Putamen (tissue), 1 donor: ENCODE measurements at regions not wholly inside any gene's neighbourhood (a gene's known extent, or its start where the extent isn't known, plus 50 kb on each side); places are given as distances from the start of the nearest gene placed in this dataset.

Experiments used
- DNase-seq: peaks from one replicate; pipeline ENCODE4 v3.0.0-alpha.2; 2016; ENCODE audit warnings: low spot score

DNA sequence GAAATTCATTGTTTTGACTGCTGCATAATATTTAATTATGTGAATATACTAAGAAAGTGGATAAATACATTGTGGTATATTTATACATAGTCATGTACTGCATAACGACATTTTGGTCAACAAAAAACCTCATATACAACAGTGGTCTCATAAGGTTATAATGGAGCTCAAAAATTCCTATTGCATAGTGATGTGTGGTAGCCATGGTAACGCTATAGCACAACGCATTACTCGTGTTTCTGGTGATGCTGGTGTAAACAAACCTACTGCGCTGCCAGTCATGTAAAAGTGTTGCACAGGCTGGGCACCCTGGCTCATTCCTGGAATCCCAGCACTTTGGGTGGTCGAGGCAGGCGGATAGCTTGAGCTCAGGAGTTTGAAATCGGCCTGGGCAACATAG lies 52.6 kb upstream of the NHLH2 start:
- no peak for DNase-seq

DNA sequence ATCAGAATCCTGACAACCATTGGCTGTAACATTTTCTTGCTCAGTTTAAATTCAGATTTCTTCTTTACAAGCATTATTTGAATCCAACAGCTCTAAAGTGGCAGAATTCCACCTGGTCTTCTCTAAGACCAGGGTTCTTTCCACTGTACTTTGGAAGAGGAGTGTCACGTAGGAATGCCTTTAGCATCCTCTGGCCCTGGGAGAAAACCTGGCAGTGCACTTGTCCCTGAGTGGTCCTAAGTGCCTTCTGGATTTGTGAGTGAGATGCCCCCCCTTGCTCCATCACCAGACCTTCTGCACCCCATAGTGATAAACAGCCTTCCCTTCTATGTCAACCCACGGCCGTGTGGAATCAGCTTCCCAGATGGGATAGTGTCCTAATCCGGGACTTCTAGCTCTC lies 57.1 kb upstream of the NHLH2 start:
- no peak for DNase-seq

- no peak for DNase-seq
These were observed 59.9 kb upstream of the NHLH2 start for GRCh38 chr1:115900856-115901255.

GRCh38 chr1:115906627-115907026 lies 65.7 kb upstream of the NHLH2 start:
- DNase-seq: no peak

- no peak for DNase-seq
These were observed 66.2 kb upstream of the NHLH2 start for GRCh38 chr1:115907092-115907491.

GRCh38 chr1:115908565-115909274 lies 67.6 kb upstream of the SLC22A15 start:
- peak; percentile 52 for DNase-seq

- no peak for DNase-seq
These were observed 66.1 kb upstream of the SLC22A15 start for GRCh38 chr1:115910231-115910630.

- DNase-seq: no peak
These were observed 65.0 kb upstream of the SLC22A15 start for GRCh38 chr1:115911294-115911693.

DNA sequence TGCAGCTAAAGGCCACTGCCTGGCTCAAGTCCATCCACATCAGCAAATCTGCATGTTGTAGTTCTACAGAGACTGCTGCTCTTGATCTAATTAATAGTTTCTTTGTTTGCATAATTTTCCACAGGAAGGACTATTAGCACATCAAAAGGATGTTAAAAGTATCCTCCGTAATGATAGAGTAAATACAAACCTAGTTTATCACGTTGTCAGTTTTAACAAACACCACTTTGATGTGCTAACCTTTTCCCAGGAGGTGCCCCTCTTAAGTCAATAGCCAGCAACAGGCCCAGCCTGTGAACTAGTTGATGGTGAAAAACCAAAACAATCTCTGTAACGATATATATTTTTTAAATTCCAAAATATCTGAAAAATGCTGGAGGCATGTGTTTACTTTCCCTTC lies 64.2 kb upstream of the SLC22A15 start:
- DNase-seq: no peak

GRCh38 chr1:115922801-115923200 lies 53.5 kb upstream of the SLC22A15 start:
- DNase-seq: no peak

DNA sequence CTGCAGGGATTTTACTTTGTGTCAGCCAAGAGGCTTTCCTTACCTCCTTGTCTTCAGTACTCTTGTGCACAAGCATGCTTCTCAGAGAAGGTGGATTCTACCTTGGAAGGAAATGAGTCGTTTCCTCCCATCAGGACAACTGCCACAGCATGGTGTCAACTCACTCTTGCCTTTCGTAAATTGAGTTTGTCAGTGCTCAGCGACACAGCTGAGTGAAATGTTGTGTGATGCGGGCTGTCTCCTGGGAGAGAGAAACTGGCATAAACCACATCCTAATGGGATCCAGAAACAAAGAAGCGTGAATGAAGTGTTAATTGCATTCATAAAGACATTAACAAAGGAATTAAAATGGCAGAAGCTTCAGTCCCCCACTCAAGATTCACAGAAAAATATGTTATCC lies 51.5 kb upstream of the SLC22A15 start:
- DNase-seq: no peak

GRCh38 chr1:115925467-115925866 lies 50.8 kb upstream of the SLC22A15 start:
- no peak for DNase-seq
